HepG2 (cell line): ENCODE measurements at regions not wholly inside any gene's neighbourhood (a gene's known extent, or its start where the extent isn't known, plus 50 kb on each side); places are given as distances from the start of the nearest gene placed in this dataset.

Source experiments
- ATAC-seq: fragments of 200-7000 bp; cut with Tn5 transposase; 3 replicates; pipeline ENCODE4 v1.9.1; 2020; ENCODE audit warnings: mild to moderate bottlenecking, moderate library complexity
- BruUV-seq: library from RNA; stranded (reverse); fragments of 400-500 nt; replicated peaks from 2 replicates; lab custom pipeline; 2021; lab: Mats Ljungman, UMichigan
- CTCF ChIA-PET: fragments of 300-600 bp; formaldehyde crosslinking; extraction: SDS; loops from one replicate; lab custom pipeline; 2021; ENCODE audit warnings: low total read pairs, inconsistent platforms, low intra/inter-chr PET ratio; lab: Yijun Ruan, JAX
- POLR2A ChIA-PET: fragments of 350-600 bp; sonication (Branson Sonifier 250); formaldehyde crosslinking; loops from one replicate; lab custom pipeline; 2020; ENCODE audit warnings: antibody characterized with exemption, inconsistent platforms; lab: Yijun Ruan, JAX
- DNase-seq: peaks from one replicate; pipeline ENCODE4 v3.0.0-alpha.2; 2015; ENCODE audit warnings: low spot score
- FAIRE-seq: peaks from 3 replicates; lab custom pipeline; 2011; peaks lifted over from hg19 to GRCh38; lab: Jason Lieb, UNC
- H2AFZ ChIP-seq: one replicate; pipeline ENCODE4 v1.6.1; 2011; ENCODE audit warnings: low read length, inconsistent platforms
- H3K27ac ChIP-seq: fragments of 300-600 bp; 3 replicates; pipeline ENCODE4 v1.8.0; 2011; ENCODE audit warnings: mixed run types, mild to moderate bottlenecking, mixed read lengths, low read length, inconsistent platforms; ENCODE audit not compliant: insufficient read depth; ENCODE audit errors: extremely low read length
- H3K27me3 ChIP-seq, 2 experiments: fragments of 200-600 bp in 1 of 2; 2 replicates in 1 of 2; 3 replicates in 1 of 2; pipeline versions ENCODE4 v1.6.0 to v1.8.0; 2011; ENCODE audit warnings: low read length in 2 of 2, mild to moderate bottlenecking in 2 of 2, moderate library complexity in 2 of 2, inconsistent platforms in 1 of 2; ENCODE audit not compliant: insufficient read depth in 2 of 2, control insufficient read depth in 1 of 2
- H3K36me3 ChIP-seq, 2 experiments: fragments of 200-600 bp in 1 of 2; replicated peaks in 1 of 2; 2 replicates in 1 of 2; 3 replicates in 1 of 2; pipeline versions ENCODE4 v1.5.1 to v1.8.0; 2011; ENCODE audit warnings: low read length in 2 of 2, inconsistent platforms in 1 of 2; ENCODE audit not compliant: insufficient read depth in 2 of 2, control insufficient read depth in 1 of 2
- H3K4me1 ChIP-seq: 2 replicates; pipeline ENCODE4 v1.5.1; 2012; ENCODE audit warnings: low read length, inconsistent platforms; ENCODE audit not compliant: insufficient read depth
- H3K4me2 ChIP-seq: 2 replicates; pipeline ENCODE4 v1.6.0; 2011; ENCODE audit warnings: low read depth, low read length, inconsistent platforms
- H3K4me3 ChIP-seq, 3 experiments: fragments of 200-600 bp in 1 of 3; sonication (generic), shearing (Covaris generic) in 1 of 3; replicated peaks in 1 of 3; 2 replicates each; pipeline ENCODE4 v1.5.1; 2011 to 2016; ENCODE audit warnings: low read length in 3 of 3, inconsistent platforms in 2 of 3, low read depth in 2 of 3, mild to moderate bottlenecking in 2 of 3, control low read depth in 1 of 3, mixed read lengths in 1 of 3; ENCODE audit not compliant: insufficient read depth in 1 of 3
- H3K79me2 ChIP-seq: one replicate; pipeline ENCODE4 v1.6.1; 2011; ENCODE audit warnings: low read length, inconsistent platforms; ENCODE audit not compliant: insufficient read depth
- H3K9ac ChIP-seq: 2 replicates; pipeline ENCODE4 v1.6.0; 2011; ENCODE audit warnings: mild to moderate bottlenecking, low read depth, low read length, inconsistent platforms; ENCODE audit not compliant: insufficient read depth
- H3K9me3 ChIP-seq: 2 replicates; pipeline ENCODE4 v1.5.1; 2012; ENCODE audit warnings: mild to moderate bottlenecking, low read length
- H4K20me1 ChIP-seq: 2 replicates; pipeline ENCODE4 v1.6.0; 2011; ENCODE audit warnings: inconsistent platforms, mild to moderate bottlenecking, low read length, moderate library complexity; ENCODE audit not compliant: insufficient read depth
- HBP1 ChIP-seq: IDR thresholded peaks from 2 replicates; pipeline ENCODE4 v1.6.1; 2016; ENCODE audit warnings: low read depth, control low read depth
- HNF4A ChIP-seq: sonication (generic); formaldehyde crosslinking; IDR thresholded peaks from 2 replicates; pipeline ENCODE4 v1.4.0; 2020; ENCODE audit warnings: missing genetic modification reagents
- RELA ChIP-seq: sonication (generic); formaldehyde crosslinking; IDR thresholded peaks from 2 replicates; pipeline ENCODE4 v1.4.0; 2020; ENCODE audit warnings: missing genetic modification reagents
- ZNF597 ChIP-seq: sonication (generic); formaldehyde crosslinking; IDR thresholded peaks from 2 replicates; pipeline ENCODE4 v1.5.0; 2020; ENCODE audit warnings: missing genetic modification reagents
- ZNF713 ChIP-seq: sonication (generic); formaldehyde crosslinking; IDR thresholded peaks from 2 replicates; pipeline ENCODE4 v1.4.0; 2020; ENCODE audit warnings: mild to moderate bottlenecking, missing genetic modification reagents
- WGBS: methylation state at CpG from one replicate; pipeline ENCODE4 v1.1.6; 2017; ENCODE audit warnings: low lambda C conversion rate; 5-methylcytosine and 5-hydroxymethylcytosine counted together
- in situ Hi-C: cut with HindIII; loops from 2 replicates; pipeline ENCODE4 v1.10.0; 2017; ENCODE audit warnings: low pct_unique_long_range_greater_than_20kb; ENCODE audit not compliant: extremely low pct_ligation_motif_present
- intact Hi-C: fragments of 100-400 bp; cut with micrococcal nuclease; formaldehyde crosslinking; loops from one replicate; pipeline ENCODE4 v1.10.0; 2022; ENCODE audit not compliant: unreplicated experiment

GRCh38 chr15:62426387-62426956 lies 261.4 kb upstream of the C2CD4B start:
- in situ Hi-C loops = no loop called here

GRCh38 chr15:62428259-62428658 lies 263.2 kb upstream of the C2CD4B start:
- TF ChIP-seq HBP1 (CRISPR knock-in tag) = no peak
- no peak for TF ChIP-seq ZNF713 (CRISPR knock-in tag)
- TF ChIP-seq ZNF597 = no peak
- ATAC-seq (no peak), FAIRE-seq (no peak), DNase-seq (no peak)
- CTCF ChIA-PET = no interaction called here
- no TSS peak for BruUV-seq
- no peak overlapping the region for H3K9ac ChIP-seq
- no peaks in the 10 kb centered on the region for H3K9me3 ChIP-seq
- 96% methylated on average over 8 of the region's 8 CpGs for WGBS
- H3K27me3 ChIP-seq = no peaks in the 10 kb centered on the region
- H3K79me2 ChIP-seq = peaks cover 3% of the 10 kb centered on the region
- POLR2A ChIA-PET = no interaction called here
- no peak overlapping the region for H3K27ac ChIP-seq
- in situ Hi-C loops (no loop called here), intact Hi-C loops (no loop called here)
- no peaks in the 10 kb centered on the region; a peak in 1 of 5 replicates for H3K36me3 ChIP-seq
- H2AFZ ChIP-seq = no peak overlapping the region
- H3K4me1 ChIP-seq = peaks cover 67% of the 10 kb centered on the region
- no peak overlapping the region for H3K4me3 ChIP-seq
- no peak overlapping the region for H3K4me2 ChIP-seq
- H4K20me1 ChIP-seq = no peaks in the 10 kb centered on the region

More at GRCh38 chr15:62426387-62426956, 261.4 kb upstream of the C2CD4B start:
- ATAC-seq (peak; percentile 69), FAIRE-seq (no peak), DNase-seq (peak; percentile 18)
- BruUV-seq = no TSS peak
- intact Hi-C loops = loop anchor here (1.0 kb wide), 1 partner anchor 35 kb away; no protein-coding TSS in a partner anchor
- peak overlapping the region; percentile 30 for H3K27ac ChIP-seq
- H3K4me1 ChIP-seq = peaks cover 49% of the 10 kb centered on the region
- no peaks in the 10 kb centered on the region for H3K9me3 ChIP-seq
- ChIA-PET POLR2A (no interaction called here), CTCF (no interaction called here)
- no peak overlapping the region for H3K9ac ChIP-seq
- H3K4me2 ChIP-seq = peak overlapping the region; percentile 40
- no peaks in the 10 kb centered on the region for H3K79me2 ChIP-seq
- no peak for TF ChIP-seq RELA (CRISPR knock-in tag)
- 0 out of 2 replicates have a peak, but pooled peaks have one; percentile 11 for TF ChIP-seq HNF4A (CRISPR knock-in tag)
- H3K27me3 ChIP-seq = no peaks in the 10 kb centered on the region
- H2AFZ ChIP-seq = no peak overlapping the region
- no peak overlapping the region for H3K4me3 ChIP-seq
- 69% methylated on average over 4 of the region's 4 CpGs for WGBS
- no peaks in the 10 kb centered on the region for H3K36me3 ChIP-seq
- no peaks in the 10 kb centered on the region for H4K20me1 ChIP-seq
